CD4-positive, alpha-beta T cell treated with Interleukin-2 at 100 ng/mL for 4 hours (primary cell): ENCODE measurements at regions not wholly inside any gene's neighbourhood (a gene's known extent, or its start where the extent isn't known, plus 50 kb on each side); places are given as distances from the start of the nearest gene placed in this dataset.

ENCODE experiments used
- DNase-seq: peaks from one replicate; pipeline ENCODE4 v3.0.0-alpha.2; 2020; ENCODE audit warnings: low spot score

- DNase-seq: no peak
These were observed 226.1 kb downstream of the DSEL start for GRCh38 chr18:67290421-67290820.

- DNase-seq: no peak
These were observed 230.9 kb downstream of the DSEL start for GRCh38 chr18:67285583-67285982.

- no peak for DNase-seq
These were observed 233.7 kb downstream of the DSEL start for GRCh38 chr18:67282796-67283195.

GRCh38 chr18:67281746-67282145 is 234.8 kb downstream of the DSEL start:
- DNase-seq: no peak

- no peak for DNase-seq
These were observed 235.9 kb downstream of the DSEL start for GRCh38 chr18:67280486-67281242.

GRCh38 chr18:67279988-67280387 is 236.5 kb downstream of the DSEL start:
- DNase-seq: no peak

- no peak for DNase-seq
These were observed 237.5 kb downstream of the DSEL start for GRCh38 chr18:67278984-67279383.

- DNase-seq: no peak
These were observed 239.9 kb downstream of the DSEL start for GRCh38 chr18:67276638-67277037.

- no peak for DNase-seq
These were observed 243.2 kb downstream of the DSEL start for GRCh38 chr18:67273288-67273687.

- no peak for DNase-seq
These were observed 247.3 kb downstream of the DSEL start for GRCh38 chr18:67269206-67269605.

GRCh38 chr18:67268530-67268929 is 248.0 kb downstream of the DSEL start:
- DNase-seq: no peak

- DNase-seq: no peak
These were observed 250.0 kb downstream of the DSEL start for GRCh38 chr18:67266246-67267237.

GRCh38 chr18:67265464-67266245 is 250.9 kb downstream of the DSEL start:
- peak; percentile 26 for DNase-seq

GRCh38 chr18:67261931-67262552 is 254.5 kb downstream of the DSEL start:
- no peak for DNase-seq

GRCh38 chr18:67260841-67261240 is 255.7 kb downstream of the DSEL start:
- DNase-seq: no peak

GRCh38 chr18:67250776-67251424 is 265.6 kb downstream of the DSEL start:
- no peak for DNase-seq

GRCh38 chr18:67243799-67244587 is 272.5 kb downstream of the DSEL start:
- no peak for DNase-seq

GRCh38 chr18:67242001-67242400 is 274.5 kb downstream of the DSEL start:
- no peak for DNase-seq

- no peak for DNase-seq
These were observed 275.2 kb downstream of the DSEL start for GRCh38 chr18:67241299-67241698.

- no peak for DNase-seq
These were observed 276.7 kb downstream of the DSEL start for GRCh38 chr18:67239826-67240225.
